GM18517 (cell line): ENCODE measurements at regions not wholly inside any gene's neighbourhood (a gene's known extent, or its start where the extent isn't known, plus 50 kb on each side); places are given as distances from the start of the nearest gene placed in this dataset.
"Not testable (repeated sequence)": the region's sequence is repeated elsewhere in the genome, so short reads cannot be mapped to it uniquely, and the experiment has no call there.

Experiments used
- ATAC-seq: cut with Tn5 transposase; IDR thresholded peaks from one replicate; pipeline ENCODE4 v1.9.1; 2021; ENCODE audit warnings: mild to moderate bottlenecking, moderate library complexity; ENCODE audit not compliant: unreplicated experiment

GRCh38 chr2:184174493-184175104 lies 423.7 kb upstream of the ZNF804A start:
- no peak for ATAC-seq

- ATAC-seq, result no peak
Measured at GRCh38 chr2:184178229-184178628, 420.1 kb upstream of the ZNF804A start.

- no peak for ATAC-seq
Measured at GRCh38 chr2:184186436-184186835, 411.9 kb upstream of the ZNF804A start.

GRCh38 chr2:184187421-184187971 lies 410.8 kb upstream of the ZNF804A start:
- no peak for ATAC-seq

GRCh38 chr2:184190725-184191124 lies 407.6 kb upstream of the ZNF804A start:
- ATAC-seq, result no peak

- no peak for ATAC-seq
Measured at GRCh38 chr2:184192649-184193048, 405.7 kb upstream of the ZNF804A start.

GRCh38 chr2:184197413-184197812 lies 400.9 kb upstream of the ZNF804A start:
- ATAC-seq, result no peak

- ATAC-seq, result not testable (repeated sequence)
Measured at GRCh38 chr2:184198791-184199190, 399.5 kb upstream of the ZNF804A start.

GRCh38 chr2:184199274-184199673 lies 399.1 kb upstream of the ZNF804A start:
- no peak for ATAC-seq

- ATAC-seq, result no peak
Measured at GRCh38 chr2:184201246-184201645, 397.1 kb upstream of the ZNF804A start.

- ATAC-seq, result no peak
Measured at GRCh38 chr2:184203661-184204060, 394.7 kb upstream of the ZNF804A start.

- ATAC-seq, result no peak
Measured at GRCh38 chr2:184205048-184205596, 393.2 kb upstream of the ZNF804A start.

- no peak for ATAC-seq
Measured at GRCh38 chr2:184206045-184206444, 392.3 kb upstream of the ZNF804A start.

- ATAC-seq, result no peak
Measured at GRCh38 chr2:184210329-184210728, 388.0 kb upstream of the ZNF804A start.

GRCh38 chr2:184215745-184216144 lies 382.6 kb upstream of the ZNF804A start:
- peak; percentile 71 for ATAC-seq

GRCh38 chr2:184256611-184257010 lies 341.7 kb upstream of the ZNF804A start:
- ATAC-seq, result no peak

- ATAC-seq, result no peak
Measured at GRCh38 chr2:184261331-184261730, 337.0 kb upstream of the ZNF804A start.

GRCh38 chr2:184261818-184262217 lies 336.5 kb upstream of the ZNF804A start:
- no peak for ATAC-seq

- ATAC-seq, result no peak
Measured at GRCh38 chr2:184268900-184269477, 329.3 kb upstream of the ZNF804A start.

GRCh38 chr2:184270660-184271059 lies 327.7 kb upstream of the ZNF804A start:
- ATAC-seq, result no peak

GRCh38 chr2:184272056-184272455 lies 326.3 kb upstream of the ZNF804A start:
- ATAC-seq, result no peak

GRCh38 chr2:184294831-184295230 lies 303.5 kb upstream of the ZNF804A start:
- no peak for ATAC-seq
